ACC112 (cell line): ENCODE measurements at regions not wholly inside any gene's neighbourhood (a gene's known extent, or its start where the extent isn't known, plus 50 kb on each side); places are given as distances from the start of the nearest gene placed in this dataset.

Source experiments
- H2AFZ ChIP-seq: fragments of 200-600 bp; sonication (generic); one replicate; pipeline ENCODE4 v1.6.0; 2017; ENCODE audit warnings: antibody characterized with exemption, low read length; ENCODE audit not compliant: unreplicated experiment
- H3K27ac ChIP-seq: fragments of 200-600 bp; sonication (generic); 2 replicates; pipeline ENCODE4 v1.5.1; 2014; ENCODE audit warnings: low read depth, mild to moderate bottlenecking, antibody characterized with exemption, low read length, moderate library complexity
- H3K27me3 ChIP-seq: fragments of 200-600 bp; sonication (generic); 2 replicates; pipeline ENCODE4 v1.6.1; 2014; ENCODE audit warnings: mild to moderate bottlenecking, antibody characterized with exemption, low read length, moderate library complexity, mixed read lengths; ENCODE audit not compliant: insufficient read depth
- H3K36me3 ChIP-seq: fragments of 200-600 bp; sonication (generic); 2 replicates; pipeline ENCODE4 v1.6.1; 2016; ENCODE audit warnings: mild to moderate bottlenecking, antibody characterized with exemption, low read length, moderate library complexity, mixed read lengths; ENCODE audit not compliant: insufficient read depth
- H3K4me1 ChIP-seq: fragments of 200-600 bp; sonication (generic); one replicate; pipeline ENCODE4 v1.6.1; 2016; ENCODE audit warnings: low read length, mixed read lengths; ENCODE audit not compliant: insufficient read depth, unreplicated experiment, control insufficient read depth
- H3K4me3 ChIP-seq: fragments of 200-600 bp; sonication (generic); 2 replicates; pipeline ENCODE4 v1.5.1; 2014; ENCODE audit warnings: mild to moderate bottlenecking, low read depth, low read length
- H3K79me2 ChIP-seq: fragments of 200-600 bp; sonication (generic); one replicate; pipeline ENCODE4 v1.6.0; 2016; ENCODE audit warnings: low read length; ENCODE audit not compliant: control insufficient read depth, unreplicated experiment, insufficient read depth

DNA sequence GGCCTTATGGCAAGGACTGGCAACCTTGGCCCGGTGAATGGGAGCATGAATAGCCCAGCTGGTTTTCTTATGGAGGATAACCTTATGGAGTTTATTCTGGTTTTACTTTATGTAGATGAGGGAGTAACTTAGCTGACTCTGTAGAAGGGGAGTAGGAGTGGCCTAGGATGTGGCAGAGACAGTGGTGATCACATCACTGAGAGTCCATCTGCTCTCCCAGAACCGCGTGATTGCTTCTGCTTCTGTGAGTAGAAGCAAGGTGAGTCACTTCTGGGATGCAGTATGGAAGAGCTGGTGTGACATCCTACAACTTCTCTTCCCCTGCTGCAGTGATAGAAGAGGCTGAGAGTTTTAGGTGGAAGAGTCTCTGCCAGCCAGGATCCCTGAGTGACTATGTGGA is 129.2 kb downstream of the RPS24 start:
- Histone ChIP-seq H3K27ac (no peak overlapping the region), H3K4me1 (no peaks in the 10 kb centered on the region), H3K27me3 (peaks cover 44% of the 10 kb centered on the region), H2AFZ (no peak overlapping the region), H3K4me3 (no peak overlapping the region), H3K79me2 (no peaks in the 10 kb centered on the region), H3K36me3 (no peaks in the 10 kb centered on the region)

DNA sequence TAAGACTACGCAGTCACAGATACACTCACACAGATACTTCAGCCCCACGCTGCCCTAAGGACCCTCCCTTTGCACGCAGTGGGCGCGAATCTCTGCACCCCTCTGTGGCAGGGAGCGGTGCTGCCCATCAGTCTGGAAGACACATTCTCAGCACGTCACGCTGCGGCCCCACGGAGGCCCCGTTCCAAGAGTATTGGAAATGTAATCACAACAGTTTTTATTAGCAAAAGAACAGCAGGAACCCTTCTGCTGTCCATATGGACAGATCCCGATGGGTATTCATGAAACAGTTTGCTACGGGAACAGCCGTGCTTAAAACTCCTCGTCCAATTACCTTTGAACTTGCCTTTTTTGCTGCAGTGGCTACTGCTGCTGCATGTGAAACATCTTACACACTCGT is 131.0 kb downstream of the RPS24 start:
- H2AFZ ChIP-seq = no peak overlapping the region
- no peak overlapping the region for H3K4me3 ChIP-seq
- H3K27ac ChIP-seq = no peak overlapping the region
- no peaks in the 10 kb centered on the region for H3K36me3 ChIP-seq
- no peaks in the 10 kb centered on the region for H3K79me2 ChIP-seq
- no peaks in the 10 kb centered on the region for H3K4me1 ChIP-seq
- peaks cover 42% of the 10 kb centered on the region for H3K27me3 ChIP-seq

DNA sequence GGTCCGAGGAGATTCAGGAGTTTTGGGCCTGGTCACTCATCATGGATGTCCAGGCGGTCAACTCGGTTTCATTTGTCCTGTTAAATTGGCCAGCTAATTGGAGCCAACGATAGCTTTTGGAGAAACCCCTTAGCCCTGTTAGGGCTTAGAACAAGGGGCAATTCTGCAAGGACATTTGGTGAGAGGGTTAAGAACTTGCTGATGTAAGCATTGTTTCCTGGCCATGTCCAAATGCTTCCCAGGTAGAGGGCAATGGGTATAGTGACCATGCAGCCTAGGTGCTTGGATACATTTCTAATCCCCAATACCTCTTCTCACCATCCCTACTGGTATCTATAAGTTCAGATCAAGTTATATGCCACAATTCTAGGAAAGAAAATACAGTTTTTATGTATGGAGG is 131.5 kb downstream of the RPS24 start:
- Histone ChIP-seq H3K27ac (no peak overlapping the region), H3K36me3 (no peaks in the 10 kb centered on the region), H3K79me2 (no peaks in the 10 kb centered on the region), H2AFZ (no peak overlapping the region), H3K4me1 (no peaks in the 10 kb centered on the region), H3K27me3 (peaks cover 38% of the 10 kb centered on the region), H3K4me3 (no peak overlapping the region)

DNA sequence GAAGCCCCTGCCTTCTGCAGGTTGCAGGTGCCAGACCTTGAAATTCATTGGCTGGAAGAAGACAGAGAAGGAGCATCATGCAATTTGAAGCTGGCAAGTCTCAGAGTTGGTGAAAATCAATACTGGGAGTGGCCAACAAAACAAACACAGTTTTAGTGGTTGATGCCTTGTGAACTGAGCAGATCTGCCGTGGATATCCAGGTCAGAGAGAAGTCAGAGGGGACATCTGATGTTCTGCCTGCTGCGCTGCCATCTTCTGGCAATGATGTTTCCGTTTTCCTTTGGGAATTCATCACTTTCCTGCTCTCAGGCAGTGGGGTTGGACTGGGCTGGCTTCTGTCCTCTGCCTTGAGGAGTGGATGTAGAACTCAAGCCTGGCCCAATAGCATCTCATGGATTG is 132.0 kb downstream of the RPS24 start:
- H3K4me1 ChIP-seq = no peaks in the 10 kb centered on the region
- H3K27ac ChIP-seq = no peak overlapping the region
- no peaks in the 10 kb centered on the region for H3K36me3 ChIP-seq
- peaks cover 33% of the 10 kb centered on the region for H3K27me3 ChIP-seq
- H3K4me3 ChIP-seq = no peak overlapping the region
- H2AFZ ChIP-seq = no peak overlapping the region
- H3K79me2 ChIP-seq = no peaks in the 10 kb centered on the region

DNA sequence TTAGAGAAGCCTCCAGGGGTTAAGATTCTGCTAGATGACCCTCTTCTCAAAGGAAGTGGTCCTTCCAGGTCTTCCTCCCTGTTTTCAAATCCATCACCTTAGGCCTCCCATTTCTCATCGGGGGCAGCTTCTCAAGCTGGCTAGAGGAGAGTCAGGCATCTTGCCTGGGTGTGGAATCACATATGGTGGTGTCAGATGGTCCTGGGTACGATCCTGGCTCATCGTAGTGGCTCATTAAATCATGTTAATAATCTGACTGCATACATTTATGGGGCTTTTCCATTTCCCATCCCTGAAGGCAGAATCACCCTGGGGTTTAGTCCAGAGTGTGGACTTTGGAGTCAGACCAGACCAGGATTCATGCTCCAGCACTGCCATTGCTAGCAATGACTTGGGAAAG is 132.6 kb downstream of the RPS24 start:
- Histone ChIP-seq H3K27ac (no peak overlapping the region), H3K27me3 (peaks cover 33% of the 10 kb centered on the region), H3K79me2 (no peaks in the 10 kb centered on the region), H2AFZ (no peak overlapping the region), H3K36me3 (no peaks in the 10 kb centered on the region), H3K4me3 (no peak overlapping the region), H3K4me1 (no peaks in the 10 kb centered on the region)

DNA sequence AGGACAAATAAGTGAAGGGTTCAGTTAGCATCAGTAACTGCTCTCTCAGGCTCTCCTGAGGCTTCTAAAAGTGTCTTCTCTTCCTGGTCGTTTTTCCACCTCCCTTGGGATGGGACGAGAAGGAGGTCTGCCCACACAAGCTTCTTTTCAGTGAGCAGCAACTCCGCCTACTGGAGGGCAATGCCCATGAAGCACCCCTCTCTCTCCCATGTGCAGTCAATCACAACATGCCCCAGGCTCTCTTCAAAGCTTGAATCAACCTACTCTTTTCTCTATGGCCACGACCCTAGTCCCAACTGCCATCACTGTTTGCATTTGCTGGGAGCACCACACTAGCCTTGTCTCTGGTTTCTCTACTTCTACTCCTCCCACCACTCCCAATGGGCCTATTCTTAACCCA is 135.6 kb downstream of the RPS24 start:
- no peaks in the 10 kb centered on the region for H3K79me2 ChIP-seq
- no peak overlapping the region for H2AFZ ChIP-seq
- H3K36me3 ChIP-seq = no peaks in the 10 kb centered on the region
- no peak overlapping the region for H3K4me3 ChIP-seq
- H3K27ac ChIP-seq = no peak overlapping the region
- peaks cover 17% of the 10 kb centered on the region; the same call in 1 of the 2 replicates for H3K27me3 ChIP-seq
- no peaks in the 10 kb centered on the region for H3K4me1 ChIP-seq

DNA sequence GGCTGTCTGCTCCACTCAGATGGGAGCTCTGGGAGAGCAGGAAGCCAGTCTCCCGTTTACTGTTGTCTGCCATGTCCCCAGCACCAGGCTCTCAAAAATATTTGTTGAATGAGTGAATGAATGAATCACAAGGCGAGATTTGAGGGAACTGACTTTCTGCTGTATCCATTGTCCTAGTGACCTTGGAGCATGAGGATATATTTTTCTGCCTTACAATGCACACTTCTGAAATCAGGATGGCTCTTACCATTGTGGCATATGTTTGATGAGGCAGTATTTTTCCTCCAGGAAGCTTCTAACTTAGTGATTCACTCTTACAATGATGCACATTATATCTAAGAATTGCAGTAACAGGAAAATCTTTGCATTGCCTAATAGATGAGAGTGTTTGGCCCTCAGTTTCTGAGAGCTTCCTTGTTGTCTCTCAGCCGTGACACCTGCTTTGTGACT is 136.4 kb downstream of the RPS24 start:
- Histone ChIP-seq H3K4me3 (no peak overlapping the region), H3K4me1 (no peaks in the 10 kb centered on the region), H3K27ac (no peak overlapping the region), H3K27me3 (peaks cover 17% of the 10 kb centered on the region; the same call in 1 of the 2 replicates), H3K36me3 (no peaks in the 10 kb centered on the region), H3K79me2 (no peaks in the 10 kb centered on the region), H2AFZ (no peak overlapping the region)

DNA sequence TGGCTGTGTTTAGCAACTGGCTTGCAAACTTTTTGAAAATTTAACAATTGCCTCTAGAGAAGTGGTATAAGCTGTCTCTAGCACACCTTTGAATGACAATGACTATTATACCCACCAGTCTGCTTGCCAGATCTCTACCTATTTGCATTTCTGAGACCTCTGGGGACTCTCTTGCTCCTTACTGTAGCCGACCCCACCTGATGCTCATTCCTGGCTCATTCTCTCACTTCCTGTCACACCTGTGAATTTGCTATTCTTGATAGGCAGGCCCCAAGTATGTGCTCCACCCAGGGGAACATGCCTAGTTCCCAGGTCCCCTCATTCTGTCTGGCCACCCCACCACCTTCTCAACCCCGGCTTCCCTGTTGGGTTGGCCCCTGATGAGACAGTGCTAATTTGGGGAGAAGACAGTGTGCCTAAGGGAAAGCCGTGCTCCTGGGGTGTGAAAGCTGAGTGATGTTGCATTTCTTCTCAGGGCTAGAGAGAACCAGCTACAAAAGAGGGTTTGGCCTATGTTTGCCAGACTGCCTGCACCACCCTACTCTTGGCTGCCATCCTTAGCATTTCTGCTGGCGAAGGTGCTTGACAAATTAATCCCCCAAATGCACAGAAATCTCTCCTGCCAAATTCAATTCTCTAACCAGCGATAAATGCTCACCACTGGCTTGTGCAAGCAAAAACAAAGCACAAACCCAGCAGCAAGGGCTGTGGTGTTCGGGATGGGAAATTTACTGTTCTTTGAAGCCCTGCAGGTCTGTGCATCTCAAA is 138.2 kb downstream of the RPS24 start:
- no peak overlapping the region for H2AFZ ChIP-seq
- no peaks in the 10 kb centered on the region for H3K79me2 ChIP-seq
- no peaks in the 10 kb centered on the region for H3K4me1 ChIP-seq
- H3K36me3 ChIP-seq = no peaks in the 10 kb centered on the region
- H3K4me3 ChIP-seq = no peak overlapping the region
- peaks cover 13% of the 10 kb centered on the region; the same call in 1 of the 2 replicates for H3K27me3 ChIP-seq
- H3K27ac ChIP-seq = no peak overlapping the region

DNA sequence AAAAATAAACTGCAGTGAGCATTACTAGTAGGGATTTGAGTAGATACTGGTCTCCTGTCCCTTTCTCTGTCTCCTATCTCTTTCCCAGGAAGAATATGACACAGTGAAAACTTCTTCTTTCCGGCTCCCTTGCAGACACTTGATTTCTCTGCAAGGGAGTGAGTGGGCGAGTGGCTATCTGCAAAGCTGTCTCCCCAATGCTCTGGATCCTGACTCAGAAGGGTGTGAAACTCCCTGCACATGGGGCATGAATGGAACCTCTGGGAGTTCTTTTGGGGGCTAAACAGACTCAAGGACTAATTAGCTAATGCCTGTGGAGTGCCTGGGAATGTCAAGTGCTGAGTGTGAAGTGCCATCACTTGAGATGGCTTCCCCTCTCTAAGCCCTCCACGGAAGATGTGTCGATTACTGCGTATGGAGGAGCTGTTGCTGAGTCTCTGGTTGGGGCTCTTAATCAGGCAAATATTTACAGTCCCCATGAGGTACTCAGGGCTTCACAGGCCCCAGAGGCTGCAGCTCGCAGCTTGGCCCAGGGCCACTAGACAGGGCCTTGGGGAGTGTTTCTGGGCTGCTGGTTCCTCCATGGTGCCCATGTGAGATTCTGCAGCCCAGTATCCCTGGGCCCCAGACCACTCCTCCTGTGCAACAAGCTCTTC is 139.8 kb downstream of the RPS24 start:
- Histone ChIP-seq H3K36me3 (no peaks in the 10 kb centered on the region), H2AFZ (no peak overlapping the region), H3K4me1 (no peaks in the 10 kb centered on the region), H3K27ac (no peak overlapping the region), H3K27me3 (peaks cover 13% of the 10 kb centered on the region; the same call in 1 of the 2 replicates), H3K79me2 (no peaks in the 10 kb centered on the region), H3K4me3 (no peak overlapping the region)

DNA sequence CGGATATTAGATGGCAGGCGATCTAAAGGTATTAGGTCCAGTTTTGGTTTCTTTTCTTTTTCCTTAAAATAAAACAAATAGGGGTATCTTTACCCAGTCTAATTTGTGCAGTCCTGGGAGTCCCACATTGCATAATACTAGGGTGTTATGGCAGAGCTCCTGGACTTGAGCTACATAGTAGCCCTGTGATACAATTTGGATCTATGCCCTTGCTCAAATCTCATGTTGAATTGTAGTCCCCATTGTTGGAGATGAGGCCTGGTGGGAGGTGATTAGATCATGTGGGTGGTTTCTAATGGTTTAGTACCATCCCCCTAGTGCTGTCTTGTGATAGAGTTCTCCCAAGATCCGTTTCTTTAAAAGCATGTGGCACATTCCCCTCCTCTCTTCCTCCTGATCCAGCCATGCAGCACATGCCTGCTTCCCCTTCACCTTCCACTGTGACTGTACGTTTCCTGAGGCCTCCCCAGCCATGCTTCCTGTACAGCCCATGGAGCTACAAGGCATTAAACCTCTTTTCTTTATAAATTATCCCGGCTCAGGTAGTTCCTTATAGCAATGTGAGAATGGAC is 141.9 kb downstream of the RPS24 start:
- no peaks in the 10 kb centered on the region for H3K4me1 ChIP-seq
- no peaks in the 10 kb centered on the region for H3K79me2 ChIP-seq
- H2AFZ ChIP-seq = no peak overlapping the region
- H3K27ac ChIP-seq = no peak overlapping the region
- H3K27me3 ChIP-seq = peaks cover 15% of the 10 kb centered on the region; the same call in 1 of the 2 replicates
- H3K36me3 ChIP-seq = no peaks in the 10 kb centered on the region
- no peak overlapping the region for H3K4me3 ChIP-seq
